Calu3 (cell line): ENCODE measurements at regions not wholly inside any gene's neighbourhood (a gene's known extent, or its start where the extent isn't known, plus 50 kb on each side); places are given as distances from the start of the nearest gene placed in this dataset.

Source experiments
- BruUV-seq: library from RNA; stranded (reverse); fragments of 400-500 nt; replicated peaks from 2 replicates; lab custom pipeline; 2021; lab: Mats Ljungman, UMichigan
- CTCF ChIA-PET: fragments of 300-600 bp; sonication (Branson Sonifier 250); formaldehyde crosslinking; loops from one replicate; lab custom pipeline; 2022; ENCODE audit warnings: antibody characterized with exemption; lab: Charles Lee
- DNase-seq: peaks from one replicate; pipeline ENCODE4 v3.0.0; 2022
- H3K27ac Mint-ChIP-seq: one replicate; pipeline ENCODE4 v1.8.0; 2022; ENCODE audit warnings: mixed read lengths; ENCODE audit not compliant: unreplicated experiment
- H3K27me3 Mint-ChIP-seq: one replicate; pipeline ENCODE4 v1.8.0; 2022; ENCODE audit warnings: mixed read lengths; ENCODE audit not compliant: unreplicated experiment
- H3K36me3 Mint-ChIP-seq: one replicate; pipeline ENCODE4 v1.8.0; 2022; ENCODE audit warnings: mild to moderate bottlenecking, moderate library complexity, mixed read lengths; ENCODE audit not compliant: insufficient read depth, unreplicated experiment
- H3K4me1 Mint-ChIP-seq: one replicate; pipeline ENCODE4 v1.8.0; 2022; ENCODE audit warnings: mild to moderate bottlenecking, low read depth, mixed read lengths; ENCODE audit not compliant: unreplicated experiment
- H3K4me3 Mint-ChIP-seq: one replicate; pipeline ENCODE4 v1.8.0; 2022; ENCODE audit warnings: mild to moderate bottlenecking, low read depth, moderate library complexity, mixed read lengths; ENCODE audit not compliant: unreplicated experiment
- H3K9me3 Mint-ChIP-seq: one replicate; pipeline ENCODE4 v1.8.0; 2022; ENCODE audit warnings: low read depth, mixed read lengths; ENCODE audit not compliant: unreplicated experiment
- CTCF ChIP-seq: fragments of 200-600 bp; IDR thresholded peaks from one replicate; pipeline ENCODE4 v1.8.0; 2022; ENCODE audit warnings: antibody characterized with exemption; ENCODE audit not compliant: unreplicated experiment
- intact Hi-C: fragments of 100-400 bp; cut with micrococcal nuclease; formaldehyde crosslinking; loops from one replicate; pipeline ENCODE4 v1.10.0; 2022; ENCODE audit not compliant: unreplicated experiment

- H3K4me1 Mint-ChIP-seq: peaks cover 9% of the 10 kb centered on the region
Observed at GRCh38 chr4:147194604-147195003, 248.9 kb upstream of the TTC29 start.

GRCh38 chr4:147195386-147195785 lies 249.7 kb upstream of the TTC29 start:
- intact Hi-C loops: no loop called here
- CTCF ChIA-PET: no interaction called here
- no peaks in the 10 kb centered on the region for H3K9me3 Mint-ChIP-seq
- no peaks in the 10 kb centered on the region for H3K27me3 Mint-ChIP-seq
- no peak overlapping the region for H3K27ac Mint-ChIP-seq
- TF ChIP-seq CTCF: no peak
- H3K36me3 Mint-ChIP-seq: no peaks in the 10 kb centered on the region
- H3K4me3 Mint-ChIP-seq: no peak overlapping the region
- peaks cover 9% of the 10 kb centered on the region for H3K4me1 Mint-ChIP-seq
- BruUV-seq: no TSS peak
- DNase-seq: no peak

More at GRCh38 chr4:147194604-147195003, 248.9 kb upstream of the TTC29 start:
- Mint-ChIP-seq H3K9me3 (no peaks in the 10 kb centered on the region), H3K4me3 (no peak overlapping the region), H3K36me3 (no peaks in the 10 kb centered on the region), H3K27ac (no peak overlapping the region), H3K27me3 (no peaks in the 10 kb centered on the region)
- no peak for TF ChIP-seq CTCF
- intact Hi-C loops: no loop called here
- DNase-seq: no peak
- BruUV-seq: no TSS peak
- CTCF ChIA-PET: no interaction called here

GRCh38 chr4:147198411-147199051 lies 252.9 kb upstream of the TTC29 start:
- Mint-ChIP-seq H3K36me3 (no peaks in the 10 kb centered on the region), H3K4me3 (no peak overlapping the region), H3K27me3 (no peaks in the 10 kb centered on the region), H3K9me3 (no peaks in the 10 kb centered on the region), H3K27ac (no peak overlapping the region), H3K4me1 (peaks cover 9% of the 10 kb centered on the region)
- no peak for TF ChIP-seq CTCF
- intact Hi-C loops: no loop called here
- no peak for DNase-seq
- CTCF ChIA-PET: no interaction called here
- no TSS peak for BruUV-seq

- H3K9me3 Mint-ChIP-seq: no peaks in the 10 kb centered on the region
- no peaks in the 10 kb centered on the region for H3K27me3 Mint-ChIP-seq
- no TSS peak for BruUV-seq
- intact Hi-C loops: no loop called here
- no peak for TF ChIP-seq CTCF
- DNase-seq: no peak
- no peak overlapping the region for H3K27ac Mint-ChIP-seq
- CTCF ChIA-PET: no interaction called here
- no peaks in the 10 kb centered on the region for H3K36me3 Mint-ChIP-seq
- peaks cover 9% of the 10 kb centered on the region for H3K4me1 Mint-ChIP-seq
- no peak overlapping the region for H3K4me3 Mint-ChIP-seq
Observed at GRCh38 chr4:147201016-147201415, 255.4 kb upstream of the TTC29 start.
